VCaP (cell line): ENCODE measurements at regions not wholly inside any gene's neighbourhood (a gene's known extent, or its start where the extent isn't known, plus 50 kb on each side); places are given as distances from the start of the nearest gene placed in this dataset.

Source experiments
- H3K27ac ChIP-seq: fragments of 450-650 bp; 2 replicates; pipeline ENCODE4 v1.5.1; 2017
- CTCF ChIP-seq: fragments of 450-650 bp; conservative IDR thresholded peaks from 2 replicates; pipeline ENCODE4 v1.5.1; 2017; ENCODE audit warnings: mild to moderate bottlenecking, moderate library complexity

- no peak overlapping the region for H3K27ac ChIP-seq
- no peak for TF ChIP-seq CTCF
These were observed 248.8 kb upstream of the PWP1 start for GRCh38 chr12:107436836-107437235.

- no peak overlapping the region for H3K27ac ChIP-seq
- no peak for TF ChIP-seq CTCF
These were observed 247.6 kb upstream of the PWP1 start for GRCh38 chr12:107437954-107438353.

GRCh38 chr12:107439026-107439738 lies 246.4 kb upstream of the PWP1 start:
- no peak for TF ChIP-seq CTCF
- H3K27ac ChIP-seq, result no peak overlapping the region

- TF ChIP-seq CTCF, result no peak
- H3K27ac ChIP-seq, result no peak overlapping the region
These were observed 245.0 kb upstream of the PWP1 start for GRCh38 chr12:107440606-107441005.

- H3K27ac ChIP-seq, result no peak overlapping the region
- TF ChIP-seq CTCF, result no peak
These were observed 243.8 kb upstream of the PWP1 start for GRCh38 chr12:107441665-107442300.

- no peak overlapping the region for H3K27ac ChIP-seq
- TF ChIP-seq CTCF, result no peak
These were observed 243.1 kb upstream of the PWP1 start for GRCh38 chr12:107442326-107442987.

- TF ChIP-seq CTCF, result no peak
- H3K27ac ChIP-seq, result no peak overlapping the region
These were observed 242.1 kb upstream of the PWP1 start for GRCh38 chr12:107443320-107444090.
